GM23338 (cell line): ENCODE measurements at regions not wholly inside any gene's neighbourhood (a gene's known extent, or its start where the extent isn't known, plus 50 kb on each side); places are given as distances from the start of the nearest gene placed in this dataset.

Source experiments
- CREB1 ChIP-seq: fragments of 250-450 bp; sonication (Bioruptor Pico); IDR thresholded peaks from 2 replicates; pipeline ENCODE4 v1.5.0; 2020; ENCODE audit warnings: low read depth, mild to moderate bottlenecking, moderate library complexity
- EZH2 ChIP-seq: fragments of 200-600 bp; sonication (generic); IDR thresholded peaks from one replicate; pipeline ENCODE4 v1.8.0; 2017; ENCODE audit warnings: antibody characterized with exemption, mild to moderate bottlenecking, low read depth; ENCODE audit not compliant: unreplicated experiment
- EZH2phosphoT487 ChIP-seq: fragments of 200-600 bp; sonication (generic); IDR thresholded peaks from one replicate; pipeline ENCODE4 v1.8.1; 2018; ENCODE audit warnings: antibody characterized with exemption; ENCODE audit not compliant: unreplicated experiment
- NANOG ChIP-seq: IDR thresholded peaks from 2 replicates; pipeline ENCODE4 v1.6.1; 2016; ENCODE audit warnings: antibody characterized with exemption, borderline replicate concordance
- POLR2AphosphoS5 ChIP-seq: IDR thresholded peaks from 2 replicates; pipeline ENCODE4 v1.6.1; 2016; ENCODE audit warnings: antibody characterized with exemption, low read depth
- STAT1 ChIP-seq: IDR thresholded peaks from one replicate; pipeline ENCODE4 v1.6.1; 2016; ENCODE audit warnings: antibody characterized with exemption; ENCODE audit not compliant: unreplicated experiment
- ZNF331 ChIP-seq: fragments of 250-450 bp; sonication (Bioruptor Pico); IDR thresholded peaks from 2 replicates; pipeline ENCODE4 v1.5.0; 2020; ENCODE audit warnings: low read depth, mild to moderate bottlenecking, moderate library complexity
- TF ChIP-seq, protein P1 (sequence below), 2 experiments: fragments of 200-600 bp in 1 of 2; sonication (generic) in 1 of 2; conservative IDR thresholded peaks; 2 replicates each; pipeline versions ENCODE4 v1.5.1 to v1.6.1; 2016 to 2017; ENCODE audit warnings: antibody characterized with exemption in 2 of 2, low read depth in 2 of 2, mild to moderate bottlenecking in 2 of 2, moderate library complexity in 1 of 2
- TF ChIP-seq, protein P2 (sequence below): IDR thresholded peaks from one replicate; pipeline ENCODE4 v1.6.1; 2018; ENCODE audit warnings: antibody characterized with exemption; ENCODE audit not compliant: unreplicated experiment
- TF ChIP-seq, protein P3 (sequence below): fragments of 250-450 bp; sonication (Bioruptor Pico); IDR thresholded peaks from 2 replicates; pipeline ENCODE4 v1.5.0; 2020; ENCODE audit warnings: mild to moderate bottlenecking, moderate library complexity

DNA sequence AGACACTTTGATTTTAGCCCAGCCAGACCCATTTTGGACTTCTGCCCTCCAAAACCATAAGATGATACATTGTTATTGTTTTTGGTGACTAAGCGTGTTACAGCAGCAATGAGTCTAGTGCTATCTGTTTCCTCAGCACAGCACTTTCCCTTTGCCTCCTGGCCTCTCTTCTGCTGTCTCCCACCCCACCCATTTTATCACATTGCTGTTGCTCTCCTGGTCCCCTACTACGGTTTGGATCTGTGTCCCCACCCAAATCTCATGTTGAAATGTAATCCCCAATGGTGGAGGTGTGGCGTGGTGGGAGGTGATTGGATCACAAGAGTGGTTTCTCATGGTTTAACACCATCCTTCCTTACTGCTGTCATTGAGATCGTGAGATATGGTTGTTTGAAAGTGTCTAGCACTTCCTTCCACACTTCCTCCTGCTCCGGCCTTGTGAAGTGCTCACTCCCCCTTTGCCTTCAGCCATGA is 59.8 kb upstream of the CD82 start:
- TF ChIP-seq CREB1 (CRISPR knock-in tag): no peak
- TF ChIP-seq, protein P1, sequence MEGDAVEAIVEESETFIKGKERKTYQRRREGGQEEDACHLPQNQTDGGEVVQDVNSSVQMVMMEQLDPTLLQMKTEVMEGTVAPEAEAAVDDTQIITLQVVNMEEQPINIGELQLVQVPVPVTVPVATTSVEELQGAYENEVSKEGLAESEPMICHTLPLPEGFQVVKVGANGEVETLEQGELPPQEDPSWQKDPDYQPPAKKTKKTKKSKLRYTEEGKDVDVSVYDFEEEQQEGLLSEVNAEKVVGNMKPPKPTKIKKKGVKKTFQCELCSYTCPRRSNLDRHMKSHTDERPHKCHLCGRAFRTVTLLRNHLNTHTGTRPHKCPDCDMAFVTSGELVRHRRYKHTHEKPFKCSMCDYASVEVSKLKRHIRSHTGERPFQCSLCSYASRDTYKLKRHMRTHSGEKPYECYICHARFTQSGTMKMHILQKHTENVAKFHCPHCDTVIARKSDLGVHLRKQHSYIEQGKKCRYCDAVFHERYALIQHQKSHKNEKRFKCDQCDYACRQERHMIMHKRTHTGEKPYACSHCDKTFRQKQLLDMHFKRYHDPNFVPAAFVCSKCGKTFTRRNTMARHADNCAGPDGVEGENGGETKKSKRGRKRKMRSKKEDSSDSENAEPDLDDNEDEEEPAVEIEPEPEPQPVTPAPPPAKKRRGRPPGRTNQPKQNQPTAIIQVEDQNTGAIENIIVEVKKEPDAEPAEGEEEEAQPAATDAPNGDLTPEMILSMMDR (conservative IDR thresholded peaks at IDR 0.05; ENCODE audit: low read depth in 2 of 2): no peak
- no peak for TF ChIP-seq POLR2AphosphoS5
- no peak for TF ChIP-seq ZNF331 (CRISPR knock-in tag)
- TF ChIP-seq NANOG: no peak
- TF ChIP-seq EZH2: no peak
- TF ChIP-seq, protein P2, sequence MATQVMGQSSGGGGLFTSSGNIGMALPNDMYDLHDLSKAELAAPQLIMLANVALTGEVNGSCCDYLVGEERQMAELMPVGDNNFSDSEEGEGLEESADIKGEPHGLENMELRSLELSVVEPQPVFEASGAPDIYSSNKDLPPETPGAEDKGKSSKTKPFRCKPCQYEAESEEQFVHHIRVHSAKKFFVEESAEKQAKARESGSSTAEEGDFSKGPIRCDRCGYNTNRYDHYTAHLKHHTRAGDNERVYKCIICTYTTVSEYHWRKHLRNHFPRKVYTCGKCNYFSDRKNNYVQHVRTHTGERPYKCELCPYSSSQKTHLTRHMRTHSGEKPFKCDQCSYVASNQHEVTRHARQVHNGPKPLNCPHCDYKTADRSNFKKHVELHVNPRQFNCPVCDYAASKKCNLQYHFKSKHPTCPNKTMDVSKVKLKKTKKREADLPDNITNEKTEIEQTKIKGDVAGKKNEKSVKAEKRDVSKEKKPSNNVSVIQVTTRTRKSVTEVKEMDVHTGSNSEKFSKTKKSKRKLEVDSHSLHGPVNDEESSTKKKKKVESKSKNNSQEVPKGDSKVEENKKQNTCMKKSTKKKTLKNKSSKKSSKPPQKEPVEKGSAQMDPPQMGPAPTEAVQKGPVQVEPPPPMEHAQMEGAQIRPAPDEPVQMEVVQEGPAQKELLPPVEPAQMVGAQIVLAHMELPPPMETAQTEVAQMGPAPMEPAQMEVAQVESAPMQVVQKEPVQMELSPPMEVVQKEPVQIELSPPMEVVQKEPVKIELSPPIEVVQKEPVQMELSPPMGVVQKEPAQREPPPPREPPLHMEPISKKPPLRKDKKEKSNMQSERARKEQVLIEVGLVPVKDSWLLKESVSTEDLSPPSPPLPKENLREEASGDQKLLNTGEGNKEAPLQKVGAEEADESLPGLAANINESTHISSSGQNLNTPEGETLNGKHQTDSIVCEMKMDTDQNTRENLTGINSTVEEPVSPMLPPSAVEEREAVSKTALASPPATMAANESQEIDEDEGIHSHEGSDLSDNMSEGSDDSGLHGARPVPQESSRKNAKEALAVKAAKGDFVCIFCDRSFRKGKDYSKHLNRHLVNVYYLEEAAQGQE: no peak
- no peak for TF ChIP-seq STAT1
- TF ChIP-seq, protein P3, sequence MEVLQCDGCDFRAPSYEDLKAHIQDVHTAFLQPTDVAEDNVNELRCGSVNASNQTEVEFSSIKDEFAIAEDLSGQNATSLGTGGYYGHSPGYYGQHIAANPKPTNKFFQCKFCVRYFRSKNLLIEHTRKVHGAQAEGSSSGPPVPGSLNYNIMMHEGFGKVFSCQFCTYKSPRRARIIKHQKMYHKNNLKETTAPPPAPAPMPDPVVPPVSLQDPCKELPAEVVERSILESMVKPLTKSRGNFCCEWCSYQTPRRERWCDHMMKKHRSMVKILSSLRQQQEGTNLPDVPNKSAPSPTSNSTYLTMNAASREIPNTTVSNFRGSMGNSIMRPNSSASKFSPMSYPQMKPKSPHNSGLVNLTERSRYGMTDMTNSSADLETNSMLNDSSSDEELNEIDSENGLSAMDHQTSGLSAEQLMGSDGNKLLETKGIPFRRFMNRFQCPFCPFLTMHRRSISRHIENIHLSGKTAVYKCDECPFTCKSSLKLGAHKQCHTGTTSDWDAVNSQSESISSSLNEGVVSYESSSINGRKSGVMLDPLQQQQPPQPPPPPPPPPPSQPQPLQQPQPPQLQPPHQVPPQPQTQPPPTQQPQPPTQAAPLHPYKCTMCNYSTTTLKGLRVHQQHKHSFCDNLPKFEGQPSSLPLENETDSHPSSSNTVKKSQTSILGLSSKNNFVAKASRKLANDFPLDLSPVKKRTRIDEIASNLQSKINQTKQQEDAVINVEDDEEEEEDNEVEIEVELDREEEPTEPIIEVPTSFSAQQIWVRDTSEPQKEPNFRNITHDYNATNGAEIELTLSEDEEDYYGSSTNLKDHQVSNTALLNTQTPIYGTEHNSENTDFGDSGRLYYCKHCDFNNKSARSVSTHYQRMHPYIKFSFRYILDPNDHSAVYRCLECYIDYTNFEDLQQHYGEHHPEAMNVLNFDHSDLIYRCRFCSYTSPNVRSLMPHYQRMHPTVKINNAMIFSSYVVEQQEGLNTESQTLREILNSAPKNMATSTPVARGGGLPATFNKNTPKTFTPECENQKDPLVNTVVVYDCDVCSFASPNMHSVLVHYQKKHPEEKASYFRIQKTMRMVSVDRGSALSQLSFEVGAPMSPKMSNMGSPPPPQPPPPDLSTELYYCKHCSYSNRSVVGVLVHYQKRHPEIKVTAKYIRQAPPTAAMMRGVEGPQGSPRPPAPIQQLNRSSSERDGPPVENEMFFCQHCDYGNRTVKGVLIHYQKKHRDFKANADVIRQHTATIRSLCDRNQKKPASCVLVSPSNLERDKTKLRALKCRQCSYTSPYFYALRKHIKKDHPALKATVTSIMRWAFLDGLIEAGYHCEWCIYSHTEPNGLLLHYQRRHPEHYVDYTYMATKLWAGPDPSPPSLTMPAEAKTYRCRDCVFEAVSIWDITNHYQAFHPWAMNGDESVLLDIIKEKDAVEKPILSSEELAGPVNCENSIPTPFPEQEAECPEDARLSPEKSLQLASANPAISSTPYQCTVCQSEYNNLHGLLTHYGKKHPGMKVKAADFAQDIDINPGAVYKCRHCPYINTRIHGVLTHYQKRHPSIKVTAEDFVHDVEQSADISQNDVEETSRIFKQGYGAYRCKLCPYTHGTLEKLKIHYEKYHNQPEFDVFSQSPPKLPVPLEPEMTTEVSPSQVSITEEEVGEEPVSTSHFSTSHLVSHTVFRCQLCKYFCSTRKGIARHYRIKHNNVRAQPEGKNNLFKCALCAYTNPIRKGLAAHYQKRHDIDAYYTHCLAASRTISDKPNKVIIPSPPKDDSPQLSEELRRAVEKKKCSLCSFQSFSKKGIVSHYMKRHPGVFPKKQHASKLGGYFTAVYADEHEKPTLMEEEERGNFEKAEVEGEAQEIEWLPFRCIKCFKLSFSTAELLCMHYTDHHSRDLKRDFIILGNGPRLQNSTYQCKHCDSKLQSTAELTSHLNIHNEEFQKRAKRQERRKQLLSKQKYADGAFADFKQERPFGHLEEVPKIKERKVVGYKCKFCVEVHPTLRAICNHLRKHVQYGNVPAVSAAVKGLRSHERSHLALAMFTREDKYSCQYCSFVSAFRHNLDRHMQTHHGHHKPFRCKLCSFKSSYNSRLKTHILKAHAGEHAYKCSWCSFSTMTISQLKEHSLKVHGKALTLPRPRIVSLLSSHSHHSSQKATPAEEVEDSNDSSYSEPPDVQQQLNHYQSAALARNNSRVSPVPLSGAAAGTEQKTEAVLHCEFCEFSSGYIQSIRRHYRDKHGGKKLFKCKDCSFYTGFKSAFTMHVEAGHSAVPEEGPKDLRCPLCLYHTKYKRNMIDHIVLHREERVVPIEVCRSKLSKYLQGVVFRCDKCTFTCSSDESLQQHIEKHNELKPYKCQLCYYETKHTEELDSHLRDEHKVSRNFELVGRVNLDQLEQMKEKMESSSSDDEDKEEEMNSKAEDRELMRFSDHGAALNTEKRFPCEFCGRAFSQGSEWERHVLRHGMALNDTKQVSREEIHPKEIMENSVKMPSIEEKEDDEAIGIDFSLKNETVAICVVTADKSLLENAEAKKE (CRISPR knock-in tag): no peak
- no peak for TF ChIP-seq EZH2phosphoT487
